ENCODE measurements at regions not wholly inside any gene's neighbourhood (a gene's known extent, or its start where the extent isn't known, plus 50 kb on each side); places are given as distances from the start of the nearest gene placed in this dataset.
"Not testable (repeated sequence)": the region's sequence is repeated elsewhere in the genome, so short reads cannot be mapped to it uniquely, and the experiment has no call there.

GRCh38 chr6:140205795-140206593 is 831.5 kb upstream of the CITED2 start:
- DNase-seq = no peak

GRCh38 chr6:140204154-140204553 is 829.7 kb upstream of the CITED2 start:
- no peak for DNase-seq

- DNase-seq = no peak
Measured at GRCh38 chr6:140203661-140204147, 829.3 kb upstream of the CITED2 start.

- no peak for DNase-seq
Measured at GRCh38 chr6:140202964-140203515, 828.6 kb upstream of the CITED2 start.

GRCh38 chr6:140201787-140202458 is 827.5 kb upstream of the CITED2 start:
- no peak for DNase-seq

GRCh38 chr6:140193269-140193668 is 818.8 kb upstream of the CITED2 start:
- no peak for DNase-seq

GRCh38 chr6:140192018-140192417 is 817.6 kb upstream of the CITED2 start:
- no peak for DNase-seq

GRCh38 chr6:140189263-140189662 is 814.8 kb upstream of the CITED2 start:
- not testable (repeated sequence) for DNase-seq

GRCh38 chr6:140185991-140186390 is 811.5 kb upstream of the CITED2 start:
- DNase-seq = no peak

- DNase-seq = no peak
Measured at GRCh38 chr6:140183881-140184280, 809.4 kb upstream of the CITED2 start.

GRCh38 chr6:140182821-140183220 is 808.4 kb upstream of the CITED2 start:
- no peak for DNase-seq

- no peak for DNase-seq
Measured at GRCh38 chr6:140181876-140182275, 807.4 kb upstream of the CITED2 start.

- DNase-seq = no peak
Measured at GRCh38 chr6:140180306-140180705, 805.9 kb upstream of the CITED2 start.

- DNase-seq = no peak
Measured at GRCh38 chr6:140178935-140179334, 804.5 kb upstream of the CITED2 start.

- no peak for DNase-seq
Measured at GRCh38 chr6:140178520-140178919, 804.1 kb upstream of the CITED2 start.

GRCh38 chr6:140176306-140176705 is 801.9 kb upstream of the CITED2 start:
- DNase-seq = no peak

GRCh38 chr6:140175486-140175885 is 801.0 kb upstream of the CITED2 start:
- DNase-seq = no peak

- no peak for DNase-seq
Measured at GRCh38 chr6:140174524-140174923, 800.1 kb upstream of the CITED2 start.

GRCh38 chr6:140168365-140168764 is 793.9 kb upstream of the CITED2 start:
- no peak for DNase-seq

- no peak for DNase-seq
Measured at GRCh38 chr6:140160909-140161308, 786.5 kb upstream of the CITED2 start.

GRCh38 chr6:140160494-140160893 is 786.0 kb upstream of the CITED2 start:
- no peak for DNase-seq

GRCh38 chr6:140156131-140156530 is 781.7 kb upstream of the CITED2 start:
- no peak for DNase-seq

GRCh38 chr6:140155451-140156126 is 781.1 kb upstream of the CITED2 start:
- no peak for DNase-seq

Data from femur (tissue), 1 donor.